ENCODE measurements at regions not wholly inside any gene's neighbourhood (a gene's known extent, or its start where the extent isn't known, plus 50 kb on each side); places are given as distances from the start of the nearest gene placed in this dataset.
"Not testable (repeated sequence)": the region's sequence is repeated elsewhere in the genome, so short reads cannot be mapped to it uniquely, and the experiment has no call there.

DNA sequence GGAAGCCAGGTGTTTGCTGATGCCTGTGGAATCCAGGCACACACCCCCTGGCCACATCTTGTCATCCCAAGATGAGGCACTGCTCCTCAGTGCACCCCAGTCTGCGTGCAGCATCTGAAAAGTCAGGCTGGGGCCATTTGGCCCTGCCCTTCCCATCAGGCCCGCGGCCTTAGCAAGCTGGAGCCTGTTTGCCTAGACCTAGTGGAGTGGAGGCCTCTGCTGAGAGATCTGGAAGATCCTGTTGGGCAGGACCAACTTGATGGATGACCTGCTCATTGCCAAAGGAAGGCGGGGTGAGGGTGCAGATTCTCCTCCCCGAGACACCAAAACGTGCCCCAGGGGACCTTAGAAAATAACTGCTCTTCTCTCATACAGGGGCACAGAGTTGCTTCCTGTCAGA, 220.2 kb downstream of the SHQ1 start:
- H3K4me1 Mint-ChIP-seq (ENCODE audit: low read depth): peaks cover 36% of the 10 kb centered on the region
- H3K27me3 Mint-ChIP-seq (ENCODE audit: low read depth): no peaks in the 10 kb centered on the region
- no peaks in the 10 kb centered on the region for H3K36me3 Mint-ChIP-seq (ENCODE audit: low read depth)
- DNase-seq (ENCODE audit: low spot score): no peak
- peaks cover 7% of the 10 kb centered on the region for H3K9me3 Mint-ChIP-seq
- peak overlapping the region; percentile 59 for H3K27ac Mint-ChIP-seq
- H3K4me3 Mint-ChIP-seq: peak overlapping the region; percentile 53

DNA sequence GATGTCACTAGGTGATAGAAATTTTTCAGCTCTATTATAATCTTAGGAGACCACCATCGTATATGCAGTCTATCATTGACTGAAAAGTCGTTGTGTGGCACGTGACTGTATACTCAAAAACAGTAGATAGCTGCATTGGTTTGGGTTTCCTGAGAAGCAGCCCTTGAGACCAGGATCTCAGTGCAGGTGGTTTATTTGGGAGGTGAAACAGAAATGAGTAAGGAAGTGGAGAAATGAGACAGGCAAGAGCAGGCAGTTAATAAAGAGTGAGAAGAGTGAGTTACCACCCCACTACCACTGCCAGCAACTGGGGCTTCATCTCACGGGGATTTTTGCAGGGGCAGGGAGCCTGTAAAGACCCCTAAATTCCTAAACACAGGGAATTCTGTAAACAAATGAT, 221.0 kb downstream of the SHQ1 start:
- Mint-ChIP-seq H3K9me3 (peaks cover 6% of the 10 kb centered on the region), H3K4me3 (peak overlapping the region; percentile 3), H3K4me1 (ENCODE audit: low read depth) (peaks cover 34% of the 10 kb centered on the region), H3K27ac (peak overlapping the region; percentile 33), H3K27me3 (ENCODE audit: low read depth) (no peaks in the 10 kb centered on the region), H3K36me3 (ENCODE audit: low read depth) (no peaks in the 10 kb centered on the region)
- DNase-seq (ENCODE audit: low spot score): peak; percentile 27

DNA sequence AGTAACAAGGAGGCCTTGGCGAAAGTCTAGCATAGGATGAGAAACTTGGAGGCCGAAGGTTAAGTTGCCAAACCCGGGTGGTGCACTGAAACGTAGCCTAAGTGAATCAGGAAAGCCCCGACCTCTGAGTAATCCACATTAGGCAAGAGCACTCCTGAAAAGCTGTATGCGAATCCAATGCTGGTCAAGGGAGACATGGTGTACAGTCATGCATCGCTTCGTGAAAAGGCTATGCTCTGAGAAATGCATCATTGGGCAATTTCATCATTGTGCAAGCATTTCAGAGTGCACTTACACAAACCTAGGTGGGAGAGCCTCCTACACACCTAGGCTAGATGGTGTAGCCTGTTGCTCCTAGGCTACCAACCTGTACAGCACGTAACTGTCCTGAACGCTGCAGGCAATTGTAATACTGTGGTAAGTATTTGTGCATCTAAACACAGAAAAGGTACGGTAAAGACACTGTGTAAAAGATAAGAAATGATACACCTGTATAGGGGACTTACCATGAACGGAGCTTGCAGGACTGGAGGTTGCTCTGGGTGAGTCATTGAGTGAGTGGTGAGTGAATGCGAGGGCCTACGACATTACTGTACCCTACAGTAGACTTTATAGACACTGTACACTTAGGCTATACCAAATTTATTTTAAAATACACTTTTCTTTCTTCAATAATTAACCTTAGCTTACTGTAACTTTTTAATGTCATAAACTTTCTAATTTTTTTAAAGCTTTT, 222.5 kb downstream of the SHQ1 start:
- no peaks in the 10 kb centered on the region for H3K36me3 Mint-ChIP-seq (ENCODE audit: low read depth)
- no peaks in the 10 kb centered on the region for H3K9me3 Mint-ChIP-seq
- peaks cover 34% of the 10 kb centered on the region for H3K4me1 Mint-ChIP-seq (ENCODE audit: low read depth)
- no peak overlapping the region for H3K4me3 Mint-ChIP-seq
- peak; percentile 60 for DNase-seq (ENCODE audit: low spot score)
- H3K27ac Mint-ChIP-seq: no peak overlapping the region
- H3K27me3 Mint-ChIP-seq (ENCODE audit: low read depth): no peaks in the 10 kb centered on the region

DNA sequence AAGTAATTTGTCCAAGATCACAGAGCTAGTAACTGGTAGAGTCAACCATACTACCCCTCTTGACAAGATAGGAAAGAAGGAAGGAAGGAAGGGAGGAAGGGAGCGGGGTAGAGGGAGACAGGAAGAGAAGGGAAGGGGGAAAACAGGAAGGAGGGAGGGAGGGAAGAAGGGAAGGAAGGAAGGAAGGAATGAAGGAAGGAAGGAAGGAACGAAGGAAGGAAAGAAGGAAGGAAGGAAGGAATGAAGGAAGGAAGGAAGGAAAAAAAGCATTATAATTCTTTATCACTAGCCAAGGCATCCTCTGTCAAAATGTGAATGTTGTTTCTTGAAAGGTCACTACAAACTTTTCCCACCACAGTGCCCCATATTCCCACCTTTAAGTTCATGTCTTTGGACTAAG, 223.6 kb downstream of the SHQ1 start:
- peaks cover 31% of the 10 kb centered on the region for H3K4me1 Mint-ChIP-seq (ENCODE audit: low read depth)
- H3K27me3 Mint-ChIP-seq (ENCODE audit: low read depth): no peaks in the 10 kb centered on the region
- no peak for DNase-seq (ENCODE audit: low spot score)
- no peak overlapping the region for H3K4me3 Mint-ChIP-seq
- H3K27ac Mint-ChIP-seq: no peak overlapping the region
- no peaks in the 10 kb centered on the region for H3K36me3 Mint-ChIP-seq (ENCODE audit: low read depth)
- H3K9me3 Mint-ChIP-seq: no peaks in the 10 kb centered on the region

DNA sequence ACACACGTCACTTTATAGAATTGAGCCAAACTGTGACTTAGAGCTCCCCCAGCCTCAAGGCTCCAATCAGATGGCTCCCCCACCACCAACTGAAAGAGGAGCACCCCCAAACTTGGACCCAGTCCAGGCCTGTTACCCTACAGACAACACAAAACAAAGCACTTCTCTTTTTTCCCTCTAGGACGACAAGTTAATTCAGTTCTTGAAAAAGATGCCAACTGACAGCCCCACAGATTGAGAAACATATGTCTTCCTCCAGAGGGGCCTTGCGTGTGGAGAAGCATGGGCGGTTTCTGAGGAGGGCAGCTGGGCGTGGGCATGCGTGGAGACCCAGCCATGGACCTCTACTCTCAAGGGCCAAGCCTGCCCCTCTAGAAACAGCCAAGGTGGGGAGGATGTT, 229.5 kb downstream of the SHQ1 start:
- peaks cover 6% of the 10 kb centered on the region for H3K4me1 Mint-ChIP-seq (ENCODE audit: low read depth)
- no peaks in the 10 kb centered on the region for H3K27me3 Mint-ChIP-seq (ENCODE audit: low read depth)
- no peaks in the 10 kb centered on the region for H3K9me3 Mint-ChIP-seq
- H3K4me3 Mint-ChIP-seq: no peak overlapping the region
- peaks cover 1% of the 10 kb centered on the region for H3K36me3 Mint-ChIP-seq (ENCODE audit: low read depth)
- no peak for DNase-seq (ENCODE audit: low spot score)
- H3K27ac Mint-ChIP-seq: no peak overlapping the region

DNA sequence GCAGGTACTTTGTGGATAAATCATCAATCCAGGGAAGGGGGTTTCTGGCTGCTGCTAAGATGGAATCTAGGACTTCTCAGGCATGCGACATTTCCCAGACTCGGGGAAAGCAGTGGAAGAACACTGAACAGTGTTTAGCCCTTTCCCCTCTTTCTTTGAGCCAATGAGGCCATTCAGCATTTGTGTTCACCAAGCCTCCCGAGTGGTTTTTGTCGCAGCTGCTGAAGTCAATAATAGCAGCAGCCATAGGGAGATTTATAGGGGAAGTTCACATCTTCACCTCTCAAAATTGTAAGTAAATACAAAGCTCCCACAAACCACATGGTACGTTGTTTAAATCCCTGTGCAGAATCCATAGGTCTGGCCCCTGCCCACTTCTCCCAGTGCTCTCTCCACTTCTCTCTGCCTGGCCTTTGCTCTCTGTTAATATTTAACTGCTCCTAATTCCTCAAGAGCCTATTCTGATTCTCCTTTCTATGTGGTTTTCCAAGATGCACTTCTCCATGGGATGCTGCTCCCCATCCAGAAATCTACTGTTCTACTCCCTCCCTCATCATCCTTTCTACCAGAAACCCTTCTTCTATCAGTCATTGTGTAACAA, 230.7 kb downstream of the SHQ1 start:
- H3K36me3 Mint-ChIP-seq (ENCODE audit: low read depth): peaks cover 1% of the 10 kb centered on the region
- H3K4me3 Mint-ChIP-seq: no peak overlapping the region
- no peak for DNase-seq (ENCODE audit: low spot score)
- H3K9me3 Mint-ChIP-seq: no peaks in the 10 kb centered on the region
- peaks cover 6% of the 10 kb centered on the region for H3K4me1 Mint-ChIP-seq (ENCODE audit: low read depth)
- H3K27ac Mint-ChIP-seq: no peak overlapping the region
- no peaks in the 10 kb centered on the region for H3K27me3 Mint-ChIP-seq (ENCODE audit: low read depth)

DNA sequence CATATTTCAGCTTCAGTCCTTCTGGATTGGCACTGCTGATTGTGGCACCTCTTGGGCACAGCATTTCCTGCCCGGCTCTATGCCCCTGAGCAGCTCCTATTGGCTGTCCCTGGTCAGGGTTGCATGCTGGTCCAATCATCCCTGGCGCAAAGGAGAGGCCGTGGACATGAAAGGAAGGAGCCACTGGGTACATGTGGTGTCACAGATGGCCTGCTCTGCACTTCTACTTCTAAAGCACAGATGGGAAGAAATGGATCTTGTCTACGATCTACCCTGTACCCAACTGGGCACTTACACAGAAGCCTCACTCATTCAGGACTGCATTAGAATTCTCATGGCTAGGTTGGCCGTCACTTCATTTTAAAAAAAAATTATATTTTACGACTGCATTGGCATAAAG, 232.5 kb downstream of the SHQ1 start:
- no peak overlapping the region for H3K4me3 Mint-ChIP-seq
- H3K36me3 Mint-ChIP-seq (ENCODE audit: low read depth): peaks cover 1% of the 10 kb centered on the region
- H3K27me3 Mint-ChIP-seq (ENCODE audit: low read depth): no peaks in the 10 kb centered on the region
- no peak for DNase-seq (ENCODE audit: low spot score)
- H3K4me1 Mint-ChIP-seq (ENCODE audit: low read depth): peaks cover 6% of the 10 kb centered on the region
- H3K9me3 Mint-ChIP-seq: no peaks in the 10 kb centered on the region
- H3K27ac Mint-ChIP-seq: no peak overlapping the region

DNA sequence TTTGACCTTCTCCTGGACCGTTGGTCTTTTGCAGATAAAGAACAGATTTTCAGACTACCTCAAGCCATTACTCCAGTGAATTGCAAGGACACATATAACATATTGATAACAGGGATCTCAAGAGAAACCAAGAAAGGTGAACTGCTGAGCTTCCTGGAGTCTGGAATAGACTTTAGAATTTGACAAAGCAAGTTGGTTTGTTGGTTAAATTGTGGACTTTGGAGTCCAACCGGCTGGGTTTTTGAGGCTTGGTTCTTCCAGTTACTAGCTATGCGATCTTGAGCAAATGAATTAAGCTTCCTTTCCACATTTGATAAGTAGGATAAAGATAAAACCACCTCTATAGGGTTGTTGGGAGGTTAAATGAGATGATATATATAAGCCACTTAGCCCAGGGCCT, 233.1 kb downstream of the SHQ1 start:
- no peak for DNase-seq (ENCODE audit: low spot score)
- Mint-ChIP-seq H3K4me1 (ENCODE audit: low read depth) (peaks cover 9% of the 10 kb centered on the region), H3K36me3 (ENCODE audit: low read depth) (peaks cover 1% of the 10 kb centered on the region), H3K27me3 (ENCODE audit: low read depth) (no peaks in the 10 kb centered on the region), H3K4me3 (no peak overlapping the region), H3K27ac (no peak overlapping the region), H3K9me3 (no peaks in the 10 kb centered on the region)

DNA sequence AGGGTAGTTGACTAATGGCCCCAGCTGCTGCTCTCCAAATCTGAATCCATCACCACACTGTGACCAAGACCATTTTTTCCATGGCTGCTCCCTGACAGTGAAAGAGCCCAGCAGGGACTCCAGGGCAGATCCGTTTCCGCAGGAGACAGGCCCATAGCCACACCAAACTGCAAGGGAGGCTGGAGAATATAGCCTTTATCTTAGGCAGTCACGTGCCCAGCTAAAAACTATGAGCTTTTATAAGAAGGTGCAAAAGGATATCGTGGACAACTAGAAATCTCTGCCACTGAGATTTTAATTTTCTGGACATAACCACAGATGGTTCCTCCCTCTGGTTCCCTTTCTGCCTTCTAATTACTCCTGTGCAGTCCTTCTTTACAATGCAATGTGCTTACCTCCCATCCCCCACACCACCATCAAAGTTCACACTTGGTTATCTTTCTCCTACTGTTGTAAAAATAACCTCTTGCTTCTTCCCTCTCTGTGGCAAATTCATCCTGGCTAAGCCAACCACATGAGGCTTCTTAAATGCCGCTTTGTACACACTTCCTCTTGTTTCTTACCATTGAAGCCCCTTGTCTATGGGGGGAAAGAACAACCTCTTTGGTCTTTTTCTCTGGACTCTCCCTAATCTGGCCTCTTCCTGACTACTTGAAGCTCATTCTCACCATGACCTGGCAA, 233.7 kb downstream of the SHQ1 start:
- H3K4me1 Mint-ChIP-seq (ENCODE audit: low read depth): peaks cover 9% of the 10 kb centered on the region
- no peaks in the 10 kb centered on the region for H3K27me3 Mint-ChIP-seq (ENCODE audit: low read depth)
- H3K9me3 Mint-ChIP-seq: no peaks in the 10 kb centered on the region
- peaks cover 1% of the 10 kb centered on the region for H3K36me3 Mint-ChIP-seq (ENCODE audit: low read depth)
- H3K27ac Mint-ChIP-seq: no peak overlapping the region
- DNase-seq (ENCODE audit: low spot score): no peak
- H3K4me3 Mint-ChIP-seq: no peak overlapping the region

DNA sequence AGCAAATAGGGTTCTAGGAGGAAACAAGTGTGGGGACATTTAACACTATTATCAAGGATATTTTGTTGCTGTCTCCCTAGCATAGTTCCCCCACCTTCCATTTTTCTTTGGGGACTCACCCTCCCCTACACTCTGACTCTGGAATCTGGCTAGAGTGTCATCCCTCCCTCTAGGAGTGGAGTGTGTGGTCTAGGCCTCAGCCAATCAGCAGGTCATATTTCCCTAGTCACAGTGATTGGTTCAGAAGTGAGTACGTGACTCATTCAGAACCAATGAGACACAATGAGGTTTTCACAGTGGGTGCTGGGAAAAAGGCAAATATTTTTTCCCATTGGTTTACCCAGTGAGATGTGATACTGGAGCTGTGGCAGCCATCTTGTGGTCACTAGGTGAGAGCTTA, 234.4 kb downstream of the SHQ1 start:
- no peak for DNase-seq (ENCODE audit: low spot score)
- Mint-ChIP-seq H3K36me3 (ENCODE audit: low read depth) (peaks cover 1% of the 10 kb centered on the region), H3K27me3 (ENCODE audit: low read depth) (no peaks in the 10 kb centered on the region), H3K27ac (no peak overlapping the region), H3K4me3 (no peak overlapping the region), H3K9me3 (no peaks in the 10 kb centered on the region), H3K4me1 (ENCODE audit: low read depth) (peaks cover 9% of the 10 kb centered on the region)

DNA sequence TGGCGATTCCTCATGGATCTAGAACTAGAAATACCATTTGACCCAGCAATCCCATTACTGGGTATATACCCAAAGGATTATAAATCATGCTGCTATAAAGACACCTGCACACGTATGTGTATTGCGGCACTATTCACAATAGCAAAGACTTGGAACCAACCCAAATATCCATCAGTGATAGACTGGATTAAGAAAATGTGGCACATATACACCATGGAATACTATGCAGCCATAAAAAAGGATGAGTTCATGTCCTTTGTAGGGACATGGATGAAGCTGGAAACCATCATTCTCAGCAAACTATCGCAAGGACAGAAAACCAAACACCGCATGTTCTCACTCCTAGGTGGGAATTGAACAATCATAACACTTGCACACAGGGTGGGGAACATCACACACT, 239.1 kb downstream of the SHQ1 start:
- not testable (repeated sequence) for H3K9me3 Mint-ChIP-seq; DNase-seq (ENCODE audit: low spot score); H3K4me1 Mint-ChIP-seq (ENCODE audit: low read depth); H3K27me3 Mint-ChIP-seq (ENCODE audit: low read depth); H3K36me3 Mint-ChIP-seq (ENCODE audit: low read depth); H3K4me3 Mint-ChIP-seq; H3K27ac Mint-ChIP-seq

DNA sequence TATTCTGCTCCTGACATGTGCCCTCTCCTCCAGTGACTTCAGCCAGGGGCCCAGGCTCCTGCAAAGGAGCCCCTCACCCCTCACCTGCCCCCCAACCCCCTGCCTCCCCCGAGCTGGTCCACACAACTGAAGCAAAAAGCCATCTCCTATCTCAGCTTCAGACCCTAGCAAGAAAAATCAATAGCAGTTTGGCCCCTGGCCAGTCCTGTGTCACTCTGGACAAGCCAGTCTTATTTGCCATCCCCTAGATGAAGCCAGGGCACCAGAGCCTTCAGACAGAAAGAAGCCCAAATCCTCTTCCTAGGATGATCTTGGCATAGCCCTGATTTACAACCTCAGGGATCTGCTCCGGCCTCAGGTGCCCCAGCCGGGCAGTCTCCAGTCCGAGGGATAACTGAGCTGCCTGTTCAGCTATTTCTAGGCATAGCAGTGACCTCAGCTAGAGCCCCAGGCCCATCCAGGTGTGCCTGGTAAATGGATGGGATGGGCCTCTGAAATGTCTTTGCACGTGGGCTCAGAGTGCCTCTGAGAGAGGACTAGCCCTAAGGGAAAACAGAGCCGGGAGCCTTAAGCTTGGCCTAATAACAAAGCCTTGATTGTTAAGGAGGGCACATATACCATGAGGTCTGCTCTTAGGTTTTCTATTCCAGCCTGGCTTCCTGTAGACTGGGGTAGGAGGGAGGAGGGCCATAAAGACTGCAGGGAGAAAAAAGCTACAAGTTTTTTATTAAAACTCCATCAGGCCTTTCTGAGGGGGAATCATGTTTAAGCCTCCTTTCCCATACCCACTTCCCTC, 242.0 kb downstream of the SHQ1 start:
- no peaks in the 10 kb centered on the region for H3K9me3 Mint-ChIP-seq
- peaks cover 3% of the 10 kb centered on the region for H3K4me1 Mint-ChIP-seq (ENCODE audit: low read depth)
- no peak for DNase-seq (ENCODE audit: low spot score)
- H3K27me3 Mint-ChIP-seq (ENCODE audit: low read depth): no peaks in the 10 kb centered on the region
- no peak overlapping the region for H3K4me3 Mint-ChIP-seq
- no peaks in the 10 kb centered on the region for H3K36me3 Mint-ChIP-seq (ENCODE audit: low read depth)
- no peak overlapping the region for H3K27ac Mint-ChIP-seq

DNA sequence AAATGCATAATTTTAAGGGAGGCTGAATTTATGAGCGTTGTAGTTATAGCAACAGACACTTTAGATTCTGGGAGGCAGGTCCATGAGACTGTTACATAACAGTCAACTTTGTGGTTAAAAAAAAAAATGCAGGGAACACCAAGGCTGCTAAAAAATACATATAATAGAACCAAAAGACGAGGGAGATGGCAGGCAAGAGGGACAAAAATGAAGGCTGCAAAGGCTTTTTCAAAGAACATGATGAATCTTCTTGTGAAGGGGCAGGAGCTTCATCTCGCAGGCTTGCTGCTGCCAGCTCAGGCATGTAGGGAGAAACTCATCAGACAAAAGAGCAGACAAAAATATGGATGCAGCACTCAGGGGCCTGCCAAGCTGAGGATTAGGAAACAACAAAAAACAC, 243.9 kb downstream of the SHQ1 start:
- Mint-ChIP-seq H3K27me3 (ENCODE audit: low read depth) (no peaks in the 10 kb centered on the region), H3K36me3 (ENCODE audit: low read depth) (no peaks in the 10 kb centered on the region), H3K4me1 (ENCODE audit: low read depth) (no peaks in the 10 kb centered on the region), H3K9me3 (no peaks in the 10 kb centered on the region), H3K4me3 (no peak overlapping the region), H3K27ac (no peak overlapping the region)
- no peak for DNase-seq (ENCODE audit: low spot score)
